ENCODE measurements at regions not wholly inside any gene's neighbourhood (a gene's known extent, or its start where the extent isn't known, plus 50 kb on each side); places are given as distances from the start of the nearest gene placed in this dataset.
"Not testable (repeated sequence)": the region's sequence is repeated elsewhere in the genome, so short reads cannot be mapped to it uniquely, and the experiment has no call there.

GRCh38 chr5:91296674-91297143 lies 86.4 kb downstream of the ARRDC3 start:
- no peak overlapping the region for H3K4me2 ChIP-seq (replicated peaks; ENCODE audit: low read depth, low read length, poor library complexity, severe bottlenecking)
- no peak for TF ChIP-seq CTCF (IDR thresholded peaks at IDR 0.05)
- no peak for TF ChIP-seq EZH2 (IDR thresholded peaks at IDR 0.05; ENCODE audit: borderline replicate concordance, insufficient read depth, low read depth, low read length, poor library complexity, severe bottlenecking)
- ChIA-PET POLR2A (no interaction called here), CTCF (no interaction called here)
- no peak overlapping the region for H3K4me3 ChIP-seq (ENCODE audit: control extremely low read depth in 1 of 5, extremely low read depth in 1 of 5, insufficient read depth in 1 of 5, low read depth in 2 of 5, low read length in 4 of 5)
- intact Hi-C loops (cut with micrococcal nuclease), result no loop called here
- Mint-ChIP-seq H3K27me3 (peaks cover 7% of the 10 kb centered on the region), H3K4me3 (no peak overlapping the region), H3K27ac (no peak overlapping the region), H3K9me3 (ENCODE audit: insufficient read depth) (no peaks in the 10 kb centered on the region), H3K4me1 (no peaks in the 10 kb centered on the region)
- DNase-seq, result no peak
- H3K79me2 ChIP-seq (ENCODE audit: control insufficient read depth, insufficient read depth, low read length), result no peaks in the 10 kb centered on the region
- no peaks in the 10 kb centered on the region for H3K27me3 ChIP-seq (replicated peaks in 1 of 4; ENCODE audit: control extremely low read depth in 1 of 4, control insufficient read depth in 3 of 4, insufficient read depth in 4 of 4, low read length in 3 of 4)
- no peaks in the 10 kb centered on the region for H3K4me1 ChIP-seq (ENCODE audit: control insufficient read depth in 2 of 2, insufficient read depth in 2 of 2, low read length in 2 of 2)
- H3K36me3 ChIP-seq (replicated peaks in 1 of 2; ENCODE audit: control extremely low read depth in 1 of 2, control insufficient read depth in 1 of 2, extremely low read depth in 1 of 2, insufficient read depth in 2 of 2, low read length in 1 of 2), result no peaks in the 10 kb centered on the region
- ATAC-seq (ENCODE audit: low read depth), result no peak
- H3K27ac ChIP-seq (ENCODE audit: low read length in 2 of 2), result no peak overlapping the region
- 100% methylated on average over 2 of the region's 2 CpGs for WGBS (ENCODE audit: insufficient coverage)
- H3K9ac ChIP-seq (ENCODE audit: low read length), result no peak overlapping the region
- no peaks in the 10 kb centered on the region for H3K9me3 ChIP-seq (ENCODE audit: control extremely low read depth in 1 of 3, control insufficient read depth in 2 of 3, insufficient read depth in 1 of 3, low read length in 2 of 3)
- H4K20me1 ChIP-seq (ENCODE audit: control insufficient read depth, insufficient read depth, low read length, poor library complexity, severe bottlenecking), result no peaks in the 10 kb centered on the region
- no peak overlapping the region for H2AFZ ChIP-seq (ENCODE audit: insufficient read depth, low read depth, low read length, poor library complexity, severe bottlenecking)

DNA sequence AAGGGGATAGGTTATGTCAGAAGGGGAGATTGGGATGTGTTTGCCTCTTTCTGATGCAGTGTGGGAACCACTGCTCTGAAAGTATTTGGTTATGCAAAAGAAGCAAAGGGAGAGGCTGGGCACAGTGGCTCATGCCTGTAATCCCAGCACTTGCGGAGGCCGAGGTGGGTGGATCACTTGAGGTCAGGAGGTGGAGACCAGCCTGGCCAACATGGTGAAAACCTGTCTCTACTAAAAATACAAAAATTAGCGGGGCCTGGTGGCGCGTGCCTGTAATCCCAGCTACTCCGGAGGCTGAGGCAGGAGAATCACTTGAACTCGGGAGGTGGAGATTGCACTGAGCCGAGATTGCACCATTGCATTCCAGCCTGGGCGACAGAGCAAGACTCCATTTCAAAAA lies 87.0 kb downstream of the ARRDC3 start:
- H3K27me3 ChIP-seq (replicated peaks in 1 of 4; ENCODE audit: control extremely low read depth in 1 of 4, control insufficient read depth in 3 of 4, insufficient read depth in 4 of 4, low read length in 3 of 4); H3K4me2 ChIP-seq (replicated peaks; ENCODE audit: low read depth, low read length, poor library complexity, severe bottlenecking); H3K4me3 ChIP-seq (ENCODE audit: control extremely low read depth in 1 of 5, extremely low read depth in 1 of 5, insufficient read depth in 1 of 5, low read depth in 2 of 5, low read length in 4 of 5); H3K27me3 Mint-ChIP-seq; H3K27ac ChIP-seq (ENCODE audit: low read length in 2 of 2); H3K4me1 ChIP-seq (ENCODE audit: control insufficient read depth in 2 of 2, insufficient read depth in 2 of 2, low read length in 2 of 2); POLR2A ChIA-PET; DNase-seq; H3K4me1 Mint-ChIP-seq; H3K79me2 ChIP-seq (ENCODE audit: control insufficient read depth, insufficient read depth, low read length); H3K36me3 ChIP-seq (replicated peaks in 1 of 2; ENCODE audit: control extremely low read depth in 1 of 2, control insufficient read depth in 1 of 2, extremely low read depth in 1 of 2, insufficient read depth in 2 of 2, low read length in 1 of 2); H3K9me3 ChIP-seq (ENCODE audit: control extremely low read depth in 1 of 3, control insufficient read depth in 2 of 3, insufficient read depth in 1 of 3, low read length in 2 of 3); H3K9ac ChIP-seq (ENCODE audit: low read length); H3K27ac Mint-ChIP-seq; H3K4me3 Mint-ChIP-seq; H2AFZ ChIP-seq (ENCODE audit: insufficient read depth, low read depth, low read length, poor library complexity, severe bottlenecking); CTCF ChIA-PET; H3K9me3 Mint-ChIP-seq (ENCODE audit: insufficient read depth); intact Hi-C loops (cut with micrococcal nuclease); ATAC-seq (ENCODE audit: low read depth); H4K20me1 ChIP-seq (ENCODE audit: control insufficient read depth, insufficient read depth, low read length, poor library complexity, severe bottlenecking): not testable (repeated sequence)
- WGBS (ENCODE audit: insufficient coverage), result 100% methylated on average over 2 of the region's 9 CpGs
